GM23248 (cell line): ENCODE measurements at regions not wholly inside any gene's neighbourhood (a gene's known extent, or its start where the extent isn't known, plus 50 kb on each side); places are given as distances from the start of the nearest gene placed in this dataset.

Experiments used
- EZH2 ChIP-seq: fragments of 200-600 bp; sonication (generic); IDR thresholded peaks from 2 replicates; pipeline ENCODE4 v1.6.1; 2018; ENCODE audit warnings: antibody characterized with exemption, mild to moderate bottlenecking; ENCODE audit not compliant: insufficient read depth, poor library complexity, severe bottlenecking
- EZH2phosphoT487 ChIP-seq: fragments of 200-600 bp; sonication (generic); IDR thresholded peaks from 2 replicates; pipeline ENCODE4 v1.6.1; 2018; ENCODE audit warnings: antibody characterized with exemption, moderate library complexity, mild to moderate bottlenecking, low read depth; ENCODE audit not compliant: insufficient read depth

GRCh38 chr16:72704746-72705372, 343.1 kb downstream of the ZFHX3 start:
- no peak for TF ChIP-seq EZH2phosphoT487
- no peak for TF ChIP-seq EZH2
